Loucy (cell line): ENCODE measurements at regions not wholly inside any gene's neighbourhood (a gene's known extent, or its start where the extent isn't known, plus 50 kb on each side); places are given as distances from the start of the nearest gene placed in this dataset.
A peak's percentile ranks its signal among the peaks of the same experiment; 100 is the strongest.

Experiments used
- EZH2phosphoT487 ChIP-seq: fragments of 200-600 bp; IDR thresholded peaks from 2 replicates; pipeline ENCODE4 v1.6.1; 2018; ENCODE audit warnings: antibody characterized with exemption, mild to moderate bottlenecking, moderate library complexity, borderline replicate concordance
- TF ChIP-seq, protein P1 (sequence below): fragments of 200-600 bp; sonication (generic); conservative IDR thresholded peaks from 2 replicates; pipeline ENCODE4 v1.5.1; 2014; ENCODE audit warnings: mild to moderate bottlenecking, antibody characterized with exemption, low read length

- TF ChIP-seq, protein P1, sequence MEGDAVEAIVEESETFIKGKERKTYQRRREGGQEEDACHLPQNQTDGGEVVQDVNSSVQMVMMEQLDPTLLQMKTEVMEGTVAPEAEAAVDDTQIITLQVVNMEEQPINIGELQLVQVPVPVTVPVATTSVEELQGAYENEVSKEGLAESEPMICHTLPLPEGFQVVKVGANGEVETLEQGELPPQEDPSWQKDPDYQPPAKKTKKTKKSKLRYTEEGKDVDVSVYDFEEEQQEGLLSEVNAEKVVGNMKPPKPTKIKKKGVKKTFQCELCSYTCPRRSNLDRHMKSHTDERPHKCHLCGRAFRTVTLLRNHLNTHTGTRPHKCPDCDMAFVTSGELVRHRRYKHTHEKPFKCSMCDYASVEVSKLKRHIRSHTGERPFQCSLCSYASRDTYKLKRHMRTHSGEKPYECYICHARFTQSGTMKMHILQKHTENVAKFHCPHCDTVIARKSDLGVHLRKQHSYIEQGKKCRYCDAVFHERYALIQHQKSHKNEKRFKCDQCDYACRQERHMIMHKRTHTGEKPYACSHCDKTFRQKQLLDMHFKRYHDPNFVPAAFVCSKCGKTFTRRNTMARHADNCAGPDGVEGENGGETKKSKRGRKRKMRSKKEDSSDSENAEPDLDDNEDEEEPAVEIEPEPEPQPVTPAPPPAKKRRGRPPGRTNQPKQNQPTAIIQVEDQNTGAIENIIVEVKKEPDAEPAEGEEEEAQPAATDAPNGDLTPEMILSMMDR: peak; percentile 52
- no peak for TF ChIP-seq EZH2phosphoT487
Observed at GRCh38 chr6:103273048-103273447, 1586.7 kb downstream of the HACE1 start.
